ENCODE measurements at regions not wholly inside any gene's neighbourhood (a gene's known extent, or its start where the extent isn't known, plus 50 kb on each side); places are given as distances from the start of the nearest gene placed in this dataset.
A peak's percentile ranks its signal among the peaks of the same experiment; 100 is the strongest.
"Not testable (repeated sequence)": the region's sequence is repeated elsewhere in the genome, so short reads cannot be mapped to it uniquely, and the experiment has no call there.

DNA sequence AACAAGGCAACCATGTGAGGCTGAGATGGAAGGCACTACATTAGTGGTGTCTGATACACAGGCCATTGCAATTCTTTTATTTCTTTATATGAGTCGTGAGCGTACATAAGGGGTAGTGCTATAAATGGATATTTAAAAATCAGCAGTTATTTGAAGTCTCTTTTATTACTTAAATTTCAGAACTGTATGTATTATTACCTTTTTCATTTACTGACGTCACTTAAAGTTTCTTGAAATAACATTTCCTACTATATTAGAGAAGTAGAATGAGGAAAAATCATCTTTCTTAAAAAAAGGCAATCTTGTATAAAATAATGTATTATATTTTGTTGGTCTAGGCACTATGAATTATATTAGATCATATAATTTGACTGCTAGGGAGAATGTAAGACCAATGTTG is 280.9 kb upstream of the CYLC2 start:
- no peak for DNase-seq

DNA sequence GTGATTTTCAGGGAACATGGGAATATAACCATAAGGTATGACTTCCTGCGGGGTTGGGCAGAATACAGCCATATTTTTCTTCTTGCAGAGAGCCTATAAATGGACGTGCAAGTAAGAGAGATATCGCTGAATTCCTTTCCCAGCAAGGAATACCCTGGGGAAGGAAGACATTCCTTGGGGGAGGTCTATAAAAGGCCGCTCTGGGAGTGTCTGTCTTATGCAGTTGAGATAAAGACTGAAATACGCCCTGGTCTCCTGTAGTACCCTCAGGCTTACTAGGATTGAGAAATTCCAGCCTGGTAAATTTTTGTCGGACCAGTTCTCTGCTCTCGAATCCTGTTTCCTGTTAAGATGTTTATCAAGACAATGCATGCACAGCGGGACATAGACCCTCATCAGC is 282.2 kb upstream of the CYLC2 start:
- not testable (repeated sequence) for DNase-seq

DNA sequence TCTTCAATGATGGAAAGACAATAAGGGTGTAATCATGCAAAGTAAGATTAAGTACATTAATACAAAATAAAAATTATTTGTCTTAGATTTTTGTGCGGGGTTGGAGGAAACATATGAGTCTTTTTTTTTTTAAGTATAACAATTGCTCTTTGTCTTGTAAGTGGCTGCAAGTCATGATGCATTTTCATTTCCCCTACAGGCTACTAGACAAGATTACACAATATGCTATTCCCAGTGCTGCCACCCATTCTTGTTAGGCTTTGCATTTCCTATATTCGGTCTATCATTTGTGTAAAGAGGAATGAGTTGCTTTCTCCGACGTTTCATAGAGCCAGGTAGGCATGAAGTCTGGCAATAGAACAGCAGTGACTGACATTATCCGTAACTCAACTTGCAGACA is 294.2 kb upstream of the CYLC2 start:
- DNase-seq = no peak

DNA sequence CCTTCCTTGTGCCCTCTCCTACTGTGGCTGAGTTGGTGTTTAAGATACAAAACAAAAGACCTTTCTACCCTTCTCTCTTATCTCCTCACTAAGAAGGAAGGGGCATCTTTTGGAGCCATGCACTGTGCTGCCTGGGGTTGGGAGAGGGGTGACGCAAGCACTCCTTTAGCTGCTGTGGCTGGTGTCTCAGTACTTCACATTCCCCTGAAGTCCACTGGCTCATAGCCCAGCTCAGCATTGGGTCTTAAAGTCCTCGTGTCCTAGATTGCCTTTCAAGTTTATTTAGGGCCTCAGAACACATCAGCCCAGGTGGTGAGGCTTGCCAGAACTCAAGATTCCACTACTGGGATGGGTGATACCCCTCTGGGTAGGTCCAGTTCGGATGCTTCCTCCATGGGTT is 325.9 kb upstream of the CYLC2 start:
- DNase-seq = no peak

DNA sequence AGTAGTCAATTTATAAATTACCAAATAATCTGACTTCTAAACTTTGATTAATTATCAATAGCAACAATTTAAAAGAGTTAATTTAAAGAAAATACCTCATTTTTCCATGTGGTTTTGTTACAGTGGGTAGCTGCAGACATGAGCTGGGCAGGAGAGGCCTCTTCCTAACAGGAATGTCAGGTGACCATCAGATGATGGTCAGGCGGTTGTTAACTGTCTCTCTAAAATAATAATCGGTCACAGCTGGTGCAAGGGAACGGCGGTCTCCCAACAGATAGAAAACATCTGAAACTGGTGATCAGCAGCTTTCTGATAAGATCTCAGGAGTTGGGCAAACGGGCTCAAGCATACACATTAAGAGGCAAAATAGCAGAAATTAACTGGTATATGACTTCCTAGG is 342.7 kb upstream of the CYLC2 start:
- DNase-seq = no peak

DNA sequence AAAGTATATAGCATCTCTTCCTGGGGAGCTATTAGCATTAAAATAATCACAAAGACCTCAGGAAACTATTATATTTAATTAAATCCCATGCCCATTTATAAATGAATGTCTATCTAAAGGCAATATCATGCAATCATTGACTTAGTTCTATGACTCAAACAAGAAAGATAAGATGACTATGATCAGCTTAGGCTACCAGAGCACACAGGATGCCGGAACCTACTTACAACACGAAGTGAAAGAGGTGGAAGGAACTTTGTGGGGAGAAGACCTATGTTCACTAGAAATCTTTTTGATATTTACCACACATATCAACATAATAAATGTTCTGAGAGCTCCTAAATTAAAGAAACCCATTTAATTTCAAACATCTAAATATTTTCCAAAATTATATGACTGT is 344.2 kb upstream of the CYLC2 start:
- DNase-seq = no peak

DNA sequence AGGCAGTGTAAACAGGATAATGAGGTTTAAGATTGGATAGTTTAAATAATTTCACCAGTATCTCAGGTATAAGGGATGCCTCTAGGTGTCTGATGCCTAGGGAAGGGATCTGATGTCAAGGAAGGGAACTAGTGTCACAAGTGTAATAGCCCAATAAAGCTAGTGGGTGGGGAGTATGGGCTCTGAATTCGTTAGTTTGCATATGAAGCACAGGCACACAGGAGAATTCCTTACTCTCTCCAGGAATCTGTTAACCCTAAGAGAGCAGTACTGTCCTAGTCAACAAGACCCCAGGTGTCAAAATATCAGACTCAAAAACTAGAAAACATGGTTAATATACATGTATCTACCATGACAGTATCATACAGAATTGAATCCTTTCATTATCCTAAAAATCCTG is 352.5 kb upstream of the CYLC2 start:
- DNase-seq = no peak

DNA sequence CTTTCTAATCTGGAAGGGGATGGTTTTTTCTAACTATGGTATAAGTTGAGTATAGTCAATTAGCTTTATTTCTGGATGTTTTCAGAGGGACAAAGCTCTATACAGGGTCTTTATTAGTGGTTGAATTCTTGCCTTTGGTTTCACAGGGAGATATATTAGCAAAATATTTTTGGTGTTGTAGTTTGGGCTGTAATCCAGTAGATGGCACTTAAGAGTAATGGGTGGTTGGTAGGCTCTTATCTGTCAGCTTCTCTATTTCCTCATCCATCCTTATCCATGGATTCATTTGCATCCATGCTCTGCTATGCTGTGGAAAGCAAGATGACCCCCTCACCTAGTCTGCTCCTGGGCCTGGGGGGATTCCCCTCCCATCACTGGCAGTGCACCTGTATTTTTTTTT is 363.6 kb upstream of the CYLC2 start:
- peak; percentile 10 for DNase-seq

DNA sequence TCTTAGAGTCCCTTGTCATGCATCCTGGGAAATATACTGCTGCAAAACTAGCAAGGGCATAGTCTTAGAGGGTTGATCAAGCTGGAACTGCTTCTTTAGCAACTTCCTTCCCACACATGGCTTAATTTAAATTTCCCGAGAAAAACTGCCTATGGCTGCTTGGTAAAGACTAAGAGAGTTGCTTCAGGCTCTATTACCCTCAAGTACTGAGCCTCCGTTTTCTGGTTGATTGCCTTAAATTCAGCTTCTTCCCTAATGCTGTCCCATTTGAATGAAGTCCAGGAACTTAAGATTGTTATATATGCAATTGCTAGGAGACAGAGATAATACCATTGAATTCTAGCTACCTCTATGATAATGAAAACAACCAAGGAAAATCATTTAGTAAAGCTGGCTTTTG is 385.7 kb upstream of the CYLC2 start:
- no peak for DNase-seq

DNA sequence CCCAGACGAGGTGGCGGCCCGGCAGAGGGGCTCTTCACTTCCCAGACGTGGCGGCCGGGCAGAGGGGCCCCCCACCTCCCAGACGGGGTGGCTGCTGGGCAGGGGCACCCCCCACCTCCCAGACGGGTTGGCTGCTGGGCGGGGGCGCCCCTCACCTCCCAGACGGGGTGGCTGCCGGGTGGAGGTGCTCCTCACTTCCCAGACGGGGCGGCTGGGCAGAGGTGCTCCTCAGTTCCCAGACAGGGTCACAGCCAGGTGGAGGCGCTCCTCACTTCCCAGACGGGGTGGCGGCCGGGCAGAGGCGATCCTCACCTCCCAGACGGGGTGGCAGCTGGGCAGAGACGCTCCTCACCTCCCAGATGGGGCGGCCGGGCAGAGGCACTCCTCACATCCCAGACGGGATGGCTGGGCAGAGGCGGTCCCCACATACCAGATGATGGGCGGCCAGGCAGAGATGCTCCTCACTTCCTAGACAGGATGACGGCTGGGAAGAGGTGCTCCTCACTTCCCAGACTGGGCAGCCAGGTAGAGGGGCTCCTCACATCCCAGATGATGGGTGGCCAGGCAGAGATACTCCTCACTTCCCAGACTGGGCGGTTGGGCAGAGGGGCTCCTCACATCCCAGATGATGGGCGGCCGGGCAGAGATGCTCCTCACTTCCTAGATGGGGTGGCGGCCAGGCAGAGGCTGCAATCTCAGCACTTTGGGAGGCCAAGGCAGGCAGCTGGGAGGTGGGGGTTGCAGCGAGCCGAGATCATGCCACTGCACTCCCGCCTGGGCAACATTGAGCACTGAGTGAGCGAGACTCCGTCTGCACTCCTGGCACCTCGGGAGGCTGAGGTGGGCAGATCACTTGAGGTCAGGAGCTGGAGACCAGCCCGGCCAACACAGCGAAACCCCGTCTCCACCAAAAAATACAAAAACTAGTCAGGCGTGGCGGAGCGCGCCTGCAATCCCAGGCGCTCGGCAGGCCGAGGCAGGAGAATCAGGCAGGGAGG is 391.6 kb upstream of the CYLC2 start:
- not testable (repeated sequence) for DNase-seq

DNA sequence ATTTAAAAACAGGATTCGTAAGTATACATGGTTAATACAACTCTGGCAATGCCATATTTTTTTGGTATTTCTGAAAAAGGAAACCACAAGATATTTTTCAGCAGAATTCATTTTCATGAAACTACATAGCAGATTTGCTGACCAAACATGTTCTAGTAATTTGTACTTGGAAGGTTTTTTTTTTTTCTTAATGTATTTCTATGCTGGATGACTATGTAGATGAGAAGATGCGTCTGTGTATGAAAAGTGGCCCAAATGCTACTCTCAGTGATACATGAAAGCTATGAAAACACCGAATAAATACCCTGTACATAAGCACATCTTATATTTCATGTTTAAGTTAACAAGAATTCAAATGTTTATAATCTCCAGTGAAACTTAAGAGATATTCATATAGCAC is 400.9 kb upstream of the CYLC2 start:
- no peak for DNase-seq

DNA sequence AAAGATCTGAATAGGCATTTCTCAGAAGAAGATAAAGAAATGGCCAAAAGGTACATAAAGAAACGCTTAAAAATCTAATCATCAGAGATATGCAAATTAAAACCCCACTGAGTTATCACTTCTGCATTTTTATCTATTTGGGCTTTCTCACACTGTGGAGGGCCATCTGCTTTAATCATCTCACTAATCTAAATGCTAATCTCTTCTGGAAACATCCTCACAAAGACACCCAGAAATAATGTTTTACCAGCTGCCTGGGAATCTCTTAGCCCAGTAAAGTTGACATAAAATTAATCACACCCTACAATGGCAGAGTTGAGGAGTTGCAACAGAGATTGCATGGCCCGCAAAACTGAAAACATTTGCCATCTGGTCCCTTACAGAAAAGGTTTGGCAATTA is 407.9 kb upstream of the CYLC2 start:
- no peak for DNase-seq

DNA sequence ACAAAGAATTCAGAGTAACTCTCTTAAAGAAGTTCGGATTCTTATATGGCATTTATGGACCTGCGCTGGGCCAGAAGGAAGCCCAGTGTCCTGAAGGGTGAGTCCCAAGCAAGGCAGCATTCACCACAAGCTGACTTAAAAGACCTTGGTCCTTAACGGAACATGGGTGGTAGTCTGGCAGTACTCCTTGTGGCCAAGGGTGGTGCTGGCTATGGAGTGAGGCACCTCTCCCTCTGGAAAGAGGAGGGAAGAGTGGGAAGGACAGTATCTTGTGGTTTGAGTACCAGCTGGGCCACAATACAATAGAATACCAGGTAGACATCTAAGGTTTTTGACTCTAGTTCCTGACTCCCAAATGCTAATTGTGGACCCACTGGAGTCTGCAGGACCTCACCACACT is 425.7 kb upstream of the CYLC2 start:
- no peak for DNase-seq

DNA sequence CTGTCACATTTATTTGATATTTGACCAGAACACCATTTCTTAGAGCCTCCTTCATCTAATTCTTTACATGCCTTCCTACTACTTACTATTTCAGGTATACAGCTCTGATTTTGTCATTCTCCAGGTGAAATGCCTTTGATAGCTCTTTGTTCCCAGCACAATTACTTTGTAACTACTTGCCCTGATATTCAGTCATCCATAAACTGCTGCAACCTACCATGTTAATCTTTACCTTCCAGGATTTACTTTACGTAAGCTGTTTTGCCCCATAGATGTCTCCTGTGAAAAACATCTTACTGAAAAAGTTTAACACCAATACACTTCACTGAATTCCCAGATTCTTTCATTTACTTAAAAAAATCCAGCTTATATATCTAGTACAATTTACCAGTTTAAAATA is 443.8 kb upstream of the CYLC2 start:
- no peak for DNase-seq

DNA sequence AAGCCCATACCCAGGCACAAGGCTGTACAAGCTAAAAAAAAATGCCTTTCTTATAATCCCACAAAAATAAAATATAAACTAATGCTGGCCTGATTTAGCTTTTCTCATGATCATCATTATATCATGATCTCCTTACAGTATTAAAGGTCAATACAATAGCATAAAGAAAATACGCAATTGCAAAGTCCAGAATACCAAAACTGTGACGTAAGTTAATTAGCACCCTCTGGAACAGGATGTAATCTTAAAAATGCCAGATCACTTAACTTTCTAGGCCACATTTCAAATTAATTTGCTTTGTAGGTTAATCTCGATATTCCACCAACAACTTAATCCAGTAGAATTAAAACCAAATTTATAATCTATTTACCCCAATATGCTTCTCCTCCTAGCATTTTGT is 444.2 kb upstream of the CYLC2 start:
- DNase-seq = no peak

DNA sequence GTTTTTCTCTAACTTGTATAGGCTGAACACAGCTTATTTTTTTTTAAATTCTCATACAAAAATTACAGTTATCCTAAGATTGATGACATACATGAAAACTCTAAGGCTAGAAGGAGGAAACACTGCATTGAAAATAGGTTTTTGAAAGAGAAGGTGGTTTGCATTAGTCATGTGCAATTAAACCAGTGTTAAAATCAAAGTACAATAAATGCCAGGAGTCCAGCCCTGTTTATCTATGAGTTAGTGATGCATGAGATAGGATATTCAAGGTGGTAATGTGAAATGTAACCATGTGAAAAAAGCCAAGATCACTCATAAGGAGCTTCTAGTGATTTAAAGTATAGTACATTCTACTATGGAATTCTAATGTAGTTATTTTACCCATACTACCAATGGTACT is 444.9 kb upstream of the CYLC2 start:
- no peak for DNase-seq

DNA sequence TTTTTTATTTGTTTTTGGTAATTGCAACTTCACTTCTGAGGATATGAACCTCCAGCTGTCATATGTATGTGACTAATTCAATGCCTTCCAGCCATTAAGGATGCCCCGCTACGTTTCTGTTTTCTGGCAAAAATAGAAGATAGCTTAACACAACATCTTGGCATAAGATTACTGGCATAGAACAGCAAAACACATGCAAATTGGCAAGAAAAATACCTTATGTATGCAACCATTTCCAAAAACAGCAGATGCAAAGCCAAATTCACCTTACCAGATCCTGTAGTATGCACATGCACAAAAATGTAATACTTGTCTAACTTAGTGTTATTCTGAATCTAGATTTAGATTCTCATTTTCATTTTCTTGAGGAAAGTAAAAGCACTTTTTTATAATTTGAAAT is 461.1 kb upstream of the CYLC2 start:
- no peak for DNase-seq

DNA sequence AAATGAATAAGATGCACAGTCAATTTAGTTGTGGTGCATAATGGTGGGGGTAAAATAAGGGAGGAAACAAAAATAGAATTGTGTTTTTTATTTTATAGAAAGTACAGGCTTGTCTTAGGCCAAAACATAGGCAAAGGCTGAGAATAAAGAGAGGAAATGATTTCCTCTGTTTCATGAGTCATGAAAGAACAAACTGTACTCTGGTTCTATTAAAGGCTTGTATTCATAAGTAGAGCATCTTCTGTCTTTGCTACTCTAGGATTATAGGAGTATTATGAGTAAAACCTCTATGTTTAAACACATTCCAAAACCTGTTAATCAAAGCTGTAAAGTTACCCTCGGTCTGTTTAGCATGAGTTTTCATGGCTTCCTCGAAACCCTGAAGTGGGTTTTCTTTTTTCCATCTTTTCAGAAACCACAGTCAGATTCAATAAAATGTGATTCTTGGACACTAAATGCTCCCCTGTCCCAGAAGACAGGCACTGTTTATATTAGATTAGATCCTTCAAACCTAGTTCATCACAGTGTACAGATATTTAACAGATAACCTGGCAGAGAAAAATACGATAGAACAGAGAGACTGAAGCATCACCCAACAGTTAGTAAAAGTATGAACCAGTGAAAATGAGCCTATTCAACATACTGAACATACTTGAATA is 473.9 kb upstream of the CYLC2 start:
- no peak for DNase-seq

DNA sequence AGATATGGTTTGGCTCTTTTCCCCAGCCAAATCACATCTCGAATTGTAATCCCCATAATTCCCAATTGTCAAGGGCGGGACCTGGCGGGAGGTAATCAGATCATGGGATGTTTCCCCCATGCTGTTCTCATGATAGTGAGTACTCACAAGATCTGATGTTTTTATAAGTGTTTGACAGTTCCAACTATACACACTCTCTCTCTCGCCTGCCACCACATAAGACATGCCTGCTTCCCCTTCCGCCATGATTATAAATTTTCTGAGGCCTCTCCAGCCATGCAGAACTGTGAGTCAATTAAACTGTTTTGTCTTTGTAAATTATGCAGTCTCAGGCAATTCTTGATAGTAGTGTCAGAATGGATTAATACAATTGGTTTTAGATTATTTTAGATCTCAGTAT is 475.7 kb upstream of the CYLC2 start:
- DNase-seq = no peak

DNA sequence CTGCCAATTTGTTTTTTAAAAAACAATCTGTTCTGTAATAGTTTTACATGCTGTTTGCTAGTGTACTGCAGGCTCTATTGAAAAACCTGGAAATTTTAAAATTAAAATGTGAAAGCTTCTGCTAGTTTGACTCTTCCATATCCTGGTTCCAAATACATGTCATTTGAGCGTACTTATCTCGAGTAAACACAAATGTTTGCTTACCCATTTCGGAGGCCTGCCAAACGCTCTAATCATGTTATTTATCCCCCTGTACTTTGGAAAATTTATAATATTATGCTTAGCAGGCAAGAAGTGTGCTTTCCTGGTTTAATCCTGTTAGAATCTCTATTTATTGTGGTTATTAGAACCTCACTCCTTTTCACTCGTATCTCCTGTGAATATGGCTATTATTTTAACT is 476.8 kb upstream of the CYLC2 start:
- DNase-seq = no peak

DNA sequence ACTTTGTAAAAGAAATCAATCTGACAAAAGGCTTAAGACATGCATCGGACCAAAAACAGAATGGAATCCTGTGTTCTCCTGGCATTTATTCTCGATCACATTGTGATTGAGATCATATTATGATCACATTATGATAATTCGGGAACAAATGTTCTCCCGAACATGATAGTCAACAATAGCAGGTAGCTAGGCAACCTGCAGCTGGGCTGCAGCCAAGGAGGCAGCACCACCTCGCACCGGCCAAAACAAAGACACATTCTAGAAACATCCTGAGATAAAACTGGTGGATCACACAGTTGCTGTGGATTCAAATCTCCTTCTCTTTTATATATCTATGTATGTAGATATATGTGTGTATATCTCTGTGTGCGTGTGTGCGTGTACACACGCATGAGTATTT is 480.6 kb upstream of the CYLC2 start:
- DNase-seq = no peak

DNA sequence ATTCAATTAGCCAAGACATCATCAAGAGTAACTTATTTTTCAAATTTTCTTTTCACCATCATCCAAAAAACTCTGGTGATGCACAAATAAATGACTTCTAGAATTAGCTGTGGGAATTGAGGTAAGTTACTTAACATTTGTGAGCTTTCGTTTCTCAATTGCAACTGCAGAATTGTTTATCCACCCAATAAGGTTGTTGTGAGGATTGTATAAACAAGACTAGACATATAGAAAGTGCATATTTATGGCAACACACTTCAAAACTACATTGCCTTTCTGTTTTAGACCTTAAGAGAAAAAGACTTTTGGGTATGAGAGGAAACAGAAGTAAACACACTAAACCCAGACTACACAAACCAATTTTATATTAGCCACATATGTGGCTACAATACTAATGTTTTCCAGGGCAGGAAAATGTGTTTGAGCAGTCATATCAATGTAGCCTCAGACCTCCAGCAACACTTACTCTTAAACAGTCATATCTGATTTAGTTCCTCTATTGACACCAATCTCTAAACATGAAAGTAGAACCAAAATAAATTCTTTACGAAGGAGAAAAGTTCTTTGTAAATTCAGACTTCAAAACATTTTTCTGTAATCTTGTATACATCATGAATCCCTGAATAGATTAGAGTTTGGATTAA is 488.0 kb upstream of the CYLC2 start:
- no peak for DNase-seq

DNA sequence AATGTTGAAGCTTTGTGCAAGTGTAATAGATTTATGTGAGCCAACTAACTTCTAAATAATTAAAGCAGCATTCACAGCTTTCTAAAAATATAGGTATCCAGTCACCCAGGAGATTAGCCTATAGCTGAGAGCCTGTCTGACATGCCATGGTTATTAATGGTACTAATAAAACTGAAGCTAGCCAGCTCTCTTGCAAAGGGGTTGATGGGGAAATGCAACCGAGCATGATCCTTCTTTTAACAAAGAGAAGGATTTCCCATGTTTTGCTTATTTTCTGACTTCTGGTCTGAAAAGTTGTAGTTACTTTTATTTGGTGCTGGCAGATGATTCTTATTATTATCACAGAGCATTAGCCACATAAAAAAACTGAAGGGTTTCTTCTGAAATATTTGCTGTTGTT is 488.7 kb upstream of the CYLC2 start:
- DNase-seq = no peak

DNA sequence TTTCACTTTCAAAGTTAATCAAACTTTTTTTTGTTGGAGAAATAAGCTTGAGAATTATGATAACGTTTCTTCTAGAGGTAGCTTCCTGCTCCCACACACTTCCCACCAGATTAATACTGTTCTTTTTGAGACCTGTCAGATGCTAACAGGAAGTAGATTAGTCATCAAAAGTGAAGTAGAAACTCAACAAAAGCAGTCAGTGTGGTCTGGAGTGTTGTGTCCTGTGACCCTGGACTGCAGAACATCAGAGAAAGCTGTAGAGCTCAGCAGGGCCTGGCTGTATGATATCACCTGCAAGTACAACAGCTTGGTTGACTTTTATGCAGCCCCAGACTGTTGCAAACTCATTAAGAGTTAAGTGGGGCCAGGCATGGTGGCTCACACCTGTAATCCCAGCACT is 495.7 kb upstream of the CYLC2 start:
- no peak for DNase-seq

All from dermis blood vessel endothelial cell (primary cell).